Umbilical cord (tissue), 1 donor: ENCODE measurements at regions not wholly inside any gene's neighbourhood (a gene's known extent, or its start where the extent isn't known, plus 50 kb on each side); places are given as distances from the start of the nearest gene placed in this dataset.

ENCODE experiments used
- DNase-seq: peaks from one replicate; pipeline ENCODE4 v3.0.0-alpha.2; 2015; ENCODE audit warnings: low spot score

- no peak for DNase-seq
Observed at GRCh38 chr3:31341130-31341529, 191.6 kb upstream of the STT3B start.

DNA sequence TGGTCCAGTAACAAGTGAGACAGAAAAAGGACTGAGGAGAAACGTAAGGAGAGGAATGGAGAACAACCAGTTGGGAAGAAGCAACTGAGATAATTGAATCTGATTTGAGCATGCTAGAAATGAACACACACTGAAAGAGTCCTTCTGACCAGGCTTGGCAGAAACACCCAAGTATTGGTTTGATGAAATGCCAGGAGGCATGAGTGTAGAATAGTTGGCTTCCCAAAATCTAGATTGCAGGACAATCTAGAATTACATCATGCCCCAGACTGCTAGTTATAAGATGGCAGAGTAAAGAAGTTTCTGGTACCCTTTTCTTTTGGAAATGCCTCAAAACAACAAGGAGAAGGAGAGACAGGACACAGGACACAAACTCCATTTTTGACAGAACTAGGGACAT lies 189.7 kb upstream of the STT3B start:
- DNase-seq: no peak

- no peak for DNase-seq
Observed at GRCh38 chr3:31345581-31345980, 187.1 kb upstream of the STT3B start.

DNA sequence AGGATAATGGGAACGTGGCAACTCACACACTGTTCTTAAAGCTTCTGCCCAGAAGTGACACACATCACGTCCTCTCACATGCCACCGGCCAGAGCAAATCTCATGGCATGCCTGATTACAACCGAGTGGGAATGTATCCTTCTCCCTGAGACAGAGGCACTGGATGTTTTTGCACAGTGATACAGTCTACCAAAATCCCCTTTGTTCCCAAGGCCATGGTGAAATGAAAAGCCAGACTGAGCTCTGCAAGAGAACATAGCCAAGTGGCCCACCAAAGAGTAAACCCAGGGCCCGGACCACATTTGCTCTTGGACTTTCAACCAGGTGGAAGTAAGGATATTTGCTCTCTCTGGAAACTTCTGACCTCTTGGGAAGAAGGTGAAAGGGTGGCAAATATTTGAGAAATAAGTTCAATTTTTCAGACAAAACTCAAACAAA lies 186.2 kb upstream of the STT3B start:
- no peak for DNase-seq

DNA sequence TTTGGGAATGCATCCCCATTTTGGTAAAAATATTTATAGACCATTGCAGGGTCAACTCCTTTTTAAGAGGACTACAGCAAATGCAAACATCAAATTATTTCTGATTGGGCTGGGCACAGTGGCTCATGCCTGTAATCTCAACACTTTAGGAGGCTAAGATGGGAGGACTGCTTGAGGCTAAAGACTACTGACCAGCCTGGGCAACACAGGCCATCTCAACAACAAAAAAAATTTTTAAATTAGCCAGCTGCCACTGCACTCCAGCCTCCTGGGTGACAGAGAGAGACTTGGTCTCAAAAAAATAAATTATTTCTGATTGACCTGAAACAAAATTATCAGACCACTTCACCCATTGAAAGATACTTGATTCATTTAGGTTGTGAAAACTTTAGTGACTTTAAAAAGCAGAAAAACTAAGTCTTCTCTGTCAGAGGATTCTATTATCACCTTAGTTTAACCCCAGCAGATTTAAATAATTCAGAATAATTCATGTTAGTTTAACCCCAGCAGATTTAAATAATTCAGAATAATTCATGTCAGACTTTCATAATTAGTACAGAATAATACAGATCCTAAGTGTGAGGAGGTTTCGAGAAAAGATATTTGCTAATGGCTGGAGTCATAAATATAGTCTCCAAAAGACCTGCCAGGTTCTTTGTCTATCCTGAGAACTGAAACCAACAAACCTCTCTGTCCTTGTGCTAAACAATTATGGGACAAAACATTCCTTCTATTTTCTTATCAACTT lies 183.6 kb upstream of the STT3B start:
- DNase-seq: no peak

DNA sequence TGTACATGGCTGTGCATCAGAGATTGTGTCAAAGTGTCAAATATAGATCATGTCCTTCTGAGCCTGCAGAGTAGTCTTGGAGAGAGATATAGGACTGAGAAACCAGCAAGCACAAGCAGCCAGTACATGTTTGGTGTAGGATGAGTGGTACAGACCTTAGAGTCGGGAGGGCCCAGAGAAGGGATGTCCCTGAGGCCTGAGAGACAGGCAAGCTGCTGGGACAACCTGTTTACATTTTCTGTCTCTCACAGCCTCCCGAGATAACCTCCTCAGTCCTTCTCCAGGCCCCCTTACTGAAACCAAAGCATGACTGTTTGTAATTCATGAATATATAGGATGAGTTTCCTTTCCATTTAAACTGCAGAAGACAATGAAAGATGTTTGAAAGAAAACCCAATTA lies 182.4 kb upstream of the STT3B start:
- no peak for DNase-seq

DNA sequence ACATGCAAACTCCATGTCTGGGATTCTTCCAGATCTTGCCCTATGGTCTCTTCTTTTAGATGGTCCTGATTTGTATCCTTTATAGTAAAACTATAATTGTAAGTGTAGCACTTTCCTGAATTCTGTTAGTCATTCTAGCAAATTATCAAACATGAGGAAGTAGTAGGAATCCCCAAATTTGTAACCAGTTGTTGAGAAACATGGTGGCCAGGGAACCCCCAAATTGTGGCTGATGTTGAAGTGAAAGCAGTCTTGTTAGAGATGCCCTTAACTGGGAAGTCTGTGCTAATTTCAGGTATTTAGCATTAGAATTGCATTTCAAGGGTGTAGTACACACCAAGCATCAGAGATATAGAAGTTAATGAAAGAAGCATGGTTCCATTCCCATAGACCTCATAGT lies 180.4 kb upstream of the STT3B start:
- no peak for DNase-seq

DNA sequence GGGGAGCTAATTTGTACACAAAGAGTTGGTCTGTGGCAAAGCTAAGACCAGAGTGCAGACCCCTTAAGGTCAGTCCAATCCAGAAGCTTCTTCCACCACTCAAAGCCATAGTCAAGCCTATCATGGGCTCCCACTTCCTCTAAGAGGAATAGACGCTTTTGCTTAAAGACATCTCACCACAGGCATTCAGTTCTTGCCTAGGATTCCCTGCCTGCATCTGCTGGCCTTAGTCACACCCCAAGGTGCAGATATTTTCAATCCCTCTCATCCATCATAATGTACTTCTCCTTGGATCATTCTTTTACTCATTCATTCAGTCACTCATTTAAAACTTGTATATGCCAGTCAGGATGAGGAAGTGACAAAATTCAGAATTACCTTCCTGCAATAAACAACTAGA lies 179.6 kb upstream of the STT3B start:
- DNase-seq: no peak

- DNase-seq: no peak
Observed at GRCh38 chr3:31354373-31354772, 178.4 kb upstream of the STT3B start.

GRCh38 chr3:31355807-31356206 lies 176.9 kb upstream of the STT3B start:
- DNase-seq: no peak

DNA sequence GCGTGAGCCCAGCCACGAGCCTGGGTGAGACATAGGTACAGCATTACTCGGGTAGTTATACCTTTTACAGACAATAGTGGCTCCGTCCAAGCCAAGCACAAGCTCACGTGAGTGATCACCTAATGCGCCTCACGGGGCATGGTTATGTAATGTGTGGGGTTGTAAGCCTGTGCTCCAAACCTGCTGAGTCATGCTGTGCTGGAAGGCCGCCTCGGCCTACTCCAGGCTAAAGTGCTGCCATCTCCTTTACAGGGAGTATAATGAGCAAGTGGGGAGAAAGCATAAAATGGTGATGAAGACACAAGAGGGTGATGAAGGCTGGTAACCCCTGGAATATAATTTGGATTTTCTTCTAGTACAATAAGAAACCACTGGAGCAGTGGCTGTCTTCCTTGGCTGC lies 175.8 kb upstream of the STT3B start:
- DNase-seq: no peak

DNA sequence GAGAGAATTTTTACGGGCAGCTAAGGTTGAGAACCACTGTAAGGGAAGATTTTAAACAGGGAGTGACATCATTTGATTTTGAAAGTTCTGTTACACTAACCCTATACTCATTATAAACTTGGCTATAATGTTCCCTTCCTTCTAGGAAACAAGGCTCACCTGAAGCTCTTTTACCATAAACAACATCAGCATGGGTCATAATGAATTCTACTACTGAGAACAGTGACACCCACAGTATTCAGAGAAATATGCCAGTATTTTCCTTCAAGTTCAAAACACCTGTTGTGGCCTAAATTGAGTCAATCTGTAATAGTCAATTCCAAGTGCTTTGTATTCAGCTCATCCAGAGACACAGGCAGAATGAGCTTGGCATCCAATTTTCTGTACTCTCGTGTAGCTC lies 175.3 kb upstream of the STT3B start:
- no peak for DNase-seq

GRCh38 chr3:31358473-31359070 lies 174.2 kb upstream of the STT3B start:
- DNase-seq: no peak

DNA sequence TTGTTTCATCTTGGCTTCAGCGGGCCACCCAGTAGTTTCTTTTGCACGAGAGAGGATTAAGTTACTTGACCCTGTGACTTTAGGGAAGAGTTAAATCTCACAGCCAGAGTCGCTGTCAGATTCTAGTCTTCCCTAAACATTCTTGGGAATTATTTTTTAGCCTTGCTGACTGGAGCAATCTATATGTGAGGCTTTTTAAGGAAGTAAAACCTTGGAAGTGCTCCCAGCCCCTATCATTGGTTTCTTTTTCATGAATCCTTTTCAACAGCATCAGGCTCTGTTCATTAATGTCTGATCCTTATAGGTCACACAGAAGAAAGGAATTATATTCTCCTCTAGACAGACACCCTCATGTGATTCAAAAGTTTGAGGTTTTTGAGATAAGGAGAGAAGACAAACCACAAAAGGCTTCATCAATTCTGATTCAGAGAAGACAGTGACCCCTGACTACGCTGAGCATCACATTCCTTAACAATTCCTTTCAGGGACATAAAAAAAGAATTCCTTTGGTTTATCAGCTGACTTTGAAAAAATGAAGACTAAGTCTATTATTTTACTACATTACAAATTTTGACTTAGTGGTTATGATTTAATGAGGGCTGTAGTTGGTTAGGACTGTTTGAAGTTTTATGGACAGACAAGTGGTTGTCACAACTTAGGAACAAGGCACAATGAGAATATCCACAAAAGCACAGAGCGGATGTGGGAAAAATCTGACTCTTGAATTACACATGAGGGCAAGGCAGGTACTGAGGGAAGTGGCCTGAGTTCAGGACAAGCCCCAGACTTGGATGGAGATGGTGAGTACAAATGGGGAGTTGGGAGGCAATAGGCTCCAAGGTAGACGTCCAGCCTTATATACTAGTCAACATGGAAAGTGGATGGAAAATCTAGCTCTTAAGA lies 171.1 kb upstream of the STT3B start:
- DNase-seq: peak; percentile 95

DNA sequence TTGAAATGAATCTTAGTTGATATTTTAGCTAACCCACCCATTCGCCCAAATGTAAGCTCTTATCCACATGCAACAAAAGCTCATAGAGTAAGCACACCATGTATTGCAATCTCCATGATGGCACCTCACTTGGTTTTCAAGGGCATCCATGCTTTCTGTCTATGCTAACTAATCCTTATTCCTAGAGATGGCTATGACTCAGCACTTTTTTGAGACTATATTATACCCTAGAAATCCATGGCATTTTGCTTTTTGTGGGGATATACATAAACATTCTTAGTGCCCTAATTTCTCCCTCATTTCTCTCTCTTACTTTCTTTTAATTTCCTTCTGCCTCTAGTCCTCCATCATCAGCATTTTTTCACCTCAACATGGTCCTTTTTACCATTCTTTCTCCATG lies 168.5 kb upstream of the STT3B start:
- no peak for DNase-seq

GRCh38 chr3:31364711-31365110 lies 168.0 kb upstream of the STT3B start:
- no peak for DNase-seq

DNA sequence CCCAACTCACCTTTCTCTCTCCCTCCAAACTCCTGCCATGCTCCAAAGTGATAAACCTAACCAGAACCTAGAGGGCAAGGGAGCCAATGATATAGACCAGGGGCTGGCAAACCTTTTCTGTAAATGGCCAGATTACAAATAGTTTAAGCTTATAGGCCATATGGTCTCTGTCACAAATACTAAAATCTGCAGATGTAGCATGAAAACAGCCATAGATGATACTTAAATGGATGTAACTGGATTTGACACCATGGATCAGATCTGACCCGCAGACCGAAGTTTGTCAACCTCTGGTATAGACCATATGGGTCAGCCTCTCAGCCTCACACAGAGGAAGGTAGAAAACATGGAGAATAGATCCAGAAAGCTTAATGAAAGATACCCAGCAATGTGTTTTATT lies 165.2 kb upstream of the STT3B start:
- peak; percentile 57 for DNase-seq

DNA sequence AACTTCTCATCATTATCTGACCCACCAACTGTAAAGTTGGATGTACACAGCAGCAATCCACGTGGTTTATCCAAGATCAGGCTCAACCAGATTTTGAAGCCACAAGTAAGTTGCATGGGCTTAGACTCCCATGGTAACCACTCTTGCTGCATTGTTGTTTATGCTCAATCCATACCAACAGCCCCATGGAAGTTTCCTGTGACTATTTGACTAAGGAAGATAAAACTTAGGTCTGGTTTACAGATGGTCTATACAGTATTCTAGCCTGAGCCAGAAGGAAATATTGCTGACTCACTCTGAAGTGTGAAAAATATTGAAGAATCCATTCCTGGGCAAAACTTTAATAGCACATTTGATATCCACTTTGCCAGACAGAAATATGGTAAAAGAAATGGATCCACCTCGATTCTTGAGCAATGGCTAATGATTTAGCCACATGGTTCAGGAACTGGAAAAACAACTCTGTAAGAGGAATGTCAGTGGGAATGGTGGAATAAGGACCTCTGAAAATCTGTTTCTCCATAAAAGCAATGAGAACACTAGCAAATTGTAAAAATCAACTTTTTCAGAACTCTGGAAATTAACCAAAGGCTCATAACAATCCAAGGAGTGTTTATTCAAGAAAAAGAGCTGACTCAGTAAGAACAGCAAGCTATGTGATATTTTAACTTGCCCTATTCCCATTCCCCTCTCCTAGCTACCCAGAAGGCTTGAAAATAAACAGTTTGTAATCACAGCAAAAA lies 162.9 kb upstream of the STT3B start:
- DNase-seq: no peak

- no peak for DNase-seq
Observed at GRCh38 chr3:31370380-31370666, 162.4 kb upstream of the STT3B start.

GRCh38 chr3:31370681-31371080 lies 162.0 kb upstream of the STT3B start:
- peak; percentile 63 for DNase-seq

DNA sequence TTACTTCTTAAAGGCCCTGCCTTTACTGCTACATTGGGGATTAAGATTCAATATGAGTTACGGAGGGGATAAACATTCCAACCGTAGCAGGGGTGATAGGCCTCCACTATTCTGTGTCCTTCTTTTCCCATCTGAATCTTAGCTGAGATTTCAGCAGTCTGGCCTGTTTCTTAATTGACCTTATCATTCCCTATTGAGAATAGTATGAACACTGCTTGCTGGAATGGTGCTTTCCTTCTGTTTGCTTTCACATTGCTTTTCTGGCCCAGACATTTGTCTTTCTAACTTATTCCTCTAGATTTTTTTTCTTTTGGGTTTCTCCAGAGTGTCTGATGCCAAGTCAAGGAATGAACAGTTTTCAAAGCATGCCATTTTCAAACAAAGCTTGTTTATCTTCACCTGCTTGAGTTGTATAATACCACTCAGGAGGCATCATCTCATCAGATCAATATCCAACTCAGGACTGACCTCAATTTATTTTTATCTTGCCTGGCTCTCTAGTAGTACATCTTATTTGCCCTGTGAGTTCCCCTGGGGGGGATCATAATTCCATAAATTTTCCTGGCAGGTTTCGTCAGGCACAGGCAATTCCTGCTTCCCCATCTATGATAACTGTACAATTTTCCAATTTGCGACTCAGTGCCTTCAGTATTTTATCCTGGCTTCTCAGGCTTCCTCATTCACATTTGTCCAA lies 161.1 kb upstream of the STT3B start:
- DNase-seq: no peak

- DNase-seq: no peak
Observed at GRCh38 chr3:31373681-31374080, 159.0 kb upstream of the STT3B start.
